AG04449 (cell line): ENCODE measurements at regions not wholly inside any gene's neighbourhood (a gene's known extent, or its start where the extent isn't known, plus 50 kb on each side); places are given as distances from the start of the nearest gene placed in this dataset.

Source experiments
- CTCF ChIA-PET: fragments of 350-600 bp; formaldehyde crosslinking; extraction: SDS; loops from one replicate; lab custom pipeline; 2021; ENCODE audit warnings: antibody characterized with exemption; lab: Yijun Ruan, JAX
- POLR2A ChIA-PET: fragments of 400-600, 350-600 bp; formaldehyde crosslinking; extraction: SDS; loops from one replicate; lab custom pipeline; 2020; ENCODE audit warnings: antibody characterized with exemption, inconsistent platforms; lab: Yijun Ruan, JAX
- DNase-seq: peaks from one replicate; pipeline ENCODE4 v3.0.0-alpha.2; 2010; ENCODE audit warnings: low read depth, low spot score
- H3K4me3 ChIP-seq: 2 replicates; pipeline ENCODE4 v1.5.1; 2011; ENCODE audit warnings: low read depth, mild to moderate bottlenecking, control low read depth, low read length
- TF ChIP-seq, protein P1 (sequence below): IDR thresholded peaks from one replicate; pipeline ENCODE4 v1.5.1; 2011; ENCODE audit warnings: mild to moderate bottlenecking, moderate library complexity, low read length, control low read depth, inconsistent platforms; ENCODE audit not compliant: insufficient read depth; ENCODE audit errors: missing control alignments

- CTCF ChIA-PET: no interaction called here
- TF ChIP-seq, protein P1, sequence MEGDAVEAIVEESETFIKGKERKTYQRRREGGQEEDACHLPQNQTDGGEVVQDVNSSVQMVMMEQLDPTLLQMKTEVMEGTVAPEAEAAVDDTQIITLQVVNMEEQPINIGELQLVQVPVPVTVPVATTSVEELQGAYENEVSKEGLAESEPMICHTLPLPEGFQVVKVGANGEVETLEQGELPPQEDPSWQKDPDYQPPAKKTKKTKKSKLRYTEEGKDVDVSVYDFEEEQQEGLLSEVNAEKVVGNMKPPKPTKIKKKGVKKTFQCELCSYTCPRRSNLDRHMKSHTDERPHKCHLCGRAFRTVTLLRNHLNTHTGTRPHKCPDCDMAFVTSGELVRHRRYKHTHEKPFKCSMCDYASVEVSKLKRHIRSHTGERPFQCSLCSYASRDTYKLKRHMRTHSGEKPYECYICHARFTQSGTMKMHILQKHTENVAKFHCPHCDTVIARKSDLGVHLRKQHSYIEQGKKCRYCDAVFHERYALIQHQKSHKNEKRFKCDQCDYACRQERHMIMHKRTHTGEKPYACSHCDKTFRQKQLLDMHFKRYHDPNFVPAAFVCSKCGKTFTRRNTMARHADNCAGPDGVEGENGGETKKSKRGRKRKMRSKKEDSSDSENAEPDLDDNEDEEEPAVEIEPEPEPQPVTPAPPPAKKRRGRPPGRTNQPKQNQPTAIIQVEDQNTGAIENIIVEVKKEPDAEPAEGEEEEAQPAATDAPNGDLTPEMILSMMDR: no peak
- H3K4me3 ChIP-seq: no peak overlapping the region
- POLR2A ChIA-PET: no interaction called here
- no peak for DNase-seq
Measured at GRCh38 chr3:166955201-166955939, 424.7 kb downstream of the ZBBX start.

GRCh38 chr3:166934879-166935278, 445.2 kb downstream of the ZBBX start:
- TF ChIP-seq, protein P1: no peak
- DNase-seq: no peak
- POLR2A ChIA-PET: no interaction called here
- no peak overlapping the region for H3K4me3 ChIP-seq
- CTCF ChIA-PET: no interaction called here

GRCh38 chr3:166917437-166917836, 462.7 kb downstream of the ZBBX start:
- H3K4me3 ChIP-seq: no peak overlapping the region
- POLR2A ChIA-PET: no interaction called here
- TF ChIP-seq, protein P1: no peak
- CTCF ChIA-PET: no interaction called here
- no peak for DNase-seq

DNA sequence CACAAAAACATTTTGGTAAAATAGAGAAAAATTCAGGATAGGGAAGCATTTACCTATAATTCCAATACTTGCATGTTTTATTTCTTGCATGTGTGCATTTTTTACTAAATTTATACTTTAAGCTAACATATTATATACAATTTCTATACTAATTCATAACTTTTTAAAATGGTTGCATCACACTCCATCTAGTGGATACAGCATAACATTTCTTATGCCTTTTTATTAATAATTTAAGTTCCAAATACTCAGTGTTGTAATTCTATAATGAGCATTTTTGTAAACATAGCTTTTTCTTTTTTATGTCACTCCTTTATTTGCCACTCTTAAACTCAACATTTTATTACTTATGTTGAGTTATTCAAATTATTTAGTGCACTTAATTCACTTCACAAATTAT, 477.7 kb downstream of the ZBBX start:
- TF ChIP-seq, protein P1: no peak

DNA sequence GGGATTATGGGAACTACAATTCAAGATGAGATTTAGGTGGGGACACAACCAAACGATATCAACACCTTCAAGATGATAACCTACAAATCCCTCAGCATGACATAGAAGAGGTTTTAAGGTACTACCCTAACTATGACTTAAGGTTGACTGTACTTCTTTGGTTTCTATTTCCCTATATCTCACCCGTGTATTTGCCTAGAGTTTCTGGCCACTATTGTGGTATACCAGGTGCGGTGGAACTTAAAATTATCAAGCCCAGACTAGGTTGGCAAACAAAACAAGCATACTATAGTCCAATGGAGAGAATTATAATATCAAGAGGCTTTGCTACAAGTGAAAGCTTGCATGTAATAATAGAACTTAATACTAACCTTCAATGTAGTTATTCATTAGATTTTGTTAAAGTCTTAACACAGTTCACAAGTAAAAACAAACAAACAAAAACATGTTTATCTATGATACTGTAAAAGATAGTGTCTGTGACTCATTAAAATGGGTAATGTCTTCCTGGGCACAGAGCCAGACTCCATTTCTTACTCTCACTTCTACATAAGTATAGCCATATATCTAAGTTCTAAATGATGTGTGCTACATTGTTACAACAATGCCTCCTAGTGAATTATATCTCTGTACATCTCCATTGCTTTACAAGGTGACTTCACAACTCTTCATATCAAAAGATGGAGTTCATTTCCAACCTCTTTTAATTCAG, 479.1 kb downstream of the ZBBX start:
- TF ChIP-seq, protein P1: no peak
- no peak overlapping the region for H3K4me3 ChIP-seq
- CTCF ChIA-PET: no interaction called here
- no peak for DNase-seq
- POLR2A ChIA-PET: no interaction called here

More for the DNA sequence above, 477.7 kb downstream of the ZBBX start:
- DNase-seq: no peak
- no peak overlapping the region for H3K4me3 ChIP-seq
- ChIA-PET POLR2A (no interaction called here), CTCF (no interaction called here)

- POLR2A ChIA-PET: no interaction called here
- TF ChIP-seq, protein P1: no peak
- no peak overlapping the region for H3K4me3 ChIP-seq
- CTCF ChIA-PET: no interaction called here
- no peak for DNase-seq
Measured at GRCh38 chr3:166897811-166898210, 482.3 kb downstream of the ZBBX start.
